HEK293T (cell line): ENCODE measurements at regions not wholly inside any gene's neighbourhood (a gene's known extent, or its start where the extent isn't known, plus 50 kb on each side); places are given as distances from the start of the nearest gene placed in this dataset.

Experiments used
- BHLHE40 ChIP-seq: fragments of 450-650 bp; IDR thresholded peaks from 2 replicates; pipeline ENCODE4 v1.6.1; 2016; ENCODE audit warnings: mild to moderate bottlenecking, moderate library complexity, borderline replicate concordance
- CTBP1 ChIP-seq: fragments of 450-650 bp; IDR thresholded peaks from 2 replicates; pipeline ENCODE4 v1.6.1; 2016; ENCODE audit warnings: borderline replicate concordance
- ELF4 ChIP-seq: fragments of 450-650 bp; IDR thresholded peaks from 2 replicates; pipeline ENCODE4 v1.6.1; 2017; ENCODE audit warnings: antibody characterized with exemption
- TF ChIP-seq, protein P1 (sequence below): fragments of 450-650 bp; IDR thresholded peaks from 2 replicates; pipeline ENCODE4 v1.6.1; 2016

DNA sequence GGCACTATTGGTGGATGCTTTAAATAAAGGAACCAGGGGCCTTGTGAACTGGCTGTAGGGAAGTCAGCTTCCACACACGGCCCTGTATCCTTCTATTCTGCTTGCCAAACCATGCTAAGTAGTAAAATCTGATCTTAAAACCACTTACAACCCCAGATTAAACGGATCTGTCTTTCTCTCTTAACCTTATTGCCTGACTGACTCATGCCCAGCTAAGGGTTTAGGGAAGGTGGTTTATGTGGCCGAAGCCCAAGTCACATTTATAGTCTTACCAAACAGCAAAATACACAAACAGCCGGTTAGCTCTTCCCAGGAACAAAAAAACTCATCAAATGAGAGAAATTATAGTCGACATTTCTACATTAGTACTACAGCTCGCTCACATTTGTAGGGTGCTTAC lies 988.4 kb upstream of the TENM3 start:
- TF ChIP-seq, protein P1, sequence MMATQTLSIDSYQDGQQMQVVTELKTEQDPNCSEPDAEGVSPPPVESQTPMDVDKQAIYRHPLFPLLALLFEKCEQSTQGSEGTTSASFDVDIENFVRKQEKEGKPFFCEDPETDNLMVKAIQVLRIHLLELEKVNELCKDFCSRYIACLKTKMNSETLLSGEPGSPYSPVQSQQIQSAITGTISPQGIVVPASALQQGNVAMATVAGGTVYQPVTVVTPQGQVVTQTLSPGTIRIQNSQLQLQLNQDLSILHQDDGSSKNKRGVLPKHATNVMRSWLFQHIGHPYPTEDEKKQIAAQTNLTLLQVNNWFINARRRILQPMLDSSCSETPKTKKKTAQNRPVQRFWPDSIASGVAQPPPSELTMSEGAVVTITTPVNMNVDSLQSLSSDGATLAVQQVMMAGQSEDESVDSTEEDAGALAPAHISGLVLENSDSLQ = no peak
- TF ChIP-seq BHLHE40 (no peak), CTBP1 (no peak), ELF4 (no peak)
